Neural progenitor cell (in vitro differentiated cells): ENCODE measurements at regions not wholly inside any gene's neighbourhood (a gene's known extent, or its start where the extent isn't known, plus 50 kb on each side); places are given as distances from the start of the nearest gene placed in this dataset.
"Not testable (repeated sequence)": the region's sequence is repeated elsewhere in the genome, so short reads cannot be mapped to it uniquely, and the experiment has no call there.

ENCODE experiments used
- DNase-seq: peaks from one replicate; pipeline ENCODE4 v3.0.0-alpha.2; 2016; ENCODE audit warnings: low spot score
- H2AFZ ChIP-seq: fragments of 200-600 bp; sonication (generic); replicated peaks from 2 replicates; pipeline ENCODE4 v1.6.1; 2016; ENCODE audit warnings: antibody characterized with exemption
- H3F3A ChIP-seq: fragments of 200-600 bp; sonication (generic); 2 replicates; pipeline ENCODE4 v1.6.1; 2016; ENCODE audit warnings: antibody characterized with exemption, low read depth
- H3K27ac ChIP-seq: fragments of 200-600 bp; sonication (generic); 2 replicates; pipeline ENCODE4 v1.5.1; 2016; ENCODE audit warnings: mild to moderate bottlenecking
- H3K27me3 ChIP-seq: fragments of 200-600 bp; sonication (generic); 2 replicates; pipeline ENCODE4 v1.6.1; 2016; ENCODE audit warnings: mild to moderate bottlenecking, moderate library complexity
- H3K36me3 ChIP-seq: fragments of 200-600 bp; sonication (generic); 2 replicates; pipeline ENCODE4 v1.5.1; 2016
- H3K4me1 ChIP-seq: fragments of 200-600 bp; sonication (generic); 2 replicates; pipeline ENCODE4 v1.6.1; 2016; ENCODE audit warnings: mixed run types
- H3K4me2 ChIP-seq: fragments of 200-600 bp; sonication (generic); 2 replicates; pipeline ENCODE4 v1.6.1; 2016
- H3K4me3 ChIP-seq: fragments of 200-600 bp; sonication (generic); 2 replicates; pipeline ENCODE4 v1.5.1; 2016
- H3K79me2 ChIP-seq: fragments of 200-600 bp; sonication (generic); 2 replicates; pipeline ENCODE4 v1.6.1; 2016; ENCODE audit warnings: low read depth
- H3K9ac ChIP-seq: fragments of 200-600 bp; sonication (generic); 2 replicates; pipeline ENCODE4 v1.6.1; 2016
- H3K9me3 ChIP-seq: fragments of 200-600 bp; sonication (generic); 2 replicates; pipeline ENCODE4 v1.5.1; 2016; ENCODE audit warnings: low read depth
- H4K20me1 ChIP-seq: fragments of 200-600 bp; sonication (generic); 2 replicates; pipeline ENCODE4 v1.6.1; 2016; ENCODE audit warnings: low read depth
- H3K27ac Mint-ChIP-seq: 3 replicates; pipeline ENCODE4 v1.8.0; 2021; ENCODE audit warnings: mixed read lengths
- H3K27me3 Mint-ChIP-seq: 2 replicates; pipeline ENCODE4 v1.8.0; 2022; ENCODE audit warnings: low read depth, mild to moderate bottlenecking, inconsistent platforms, moderate library complexity, mixed read lengths; ENCODE audit not compliant: insufficient read depth
- H3K36me3 Mint-ChIP-seq: 3 replicates; pipeline ENCODE4 v1.8.0; 2021; ENCODE audit warnings: mixed read lengths
- H3K4me1 Mint-ChIP-seq: 3 replicates; pipeline ENCODE4 v1.8.0; 2021; ENCODE audit warnings: mixed read lengths
- H3K4me3 Mint-ChIP-seq: 3 replicates; pipeline ENCODE4 v1.8.0; 2021; ENCODE audit warnings: mild to moderate bottlenecking, moderate library complexity, mixed read lengths
- H3K9me3 Mint-ChIP-seq: 3 replicates; pipeline ENCODE4 v1.8.0; 2020; ENCODE audit warnings: mixed read lengths
- EZH2 ChIP-seq: fragments of 200-600 bp; sonication (generic); IDR thresholded peaks from 2 replicates; pipeline ENCODE4 v1.6.1; 2017; ENCODE audit warnings: antibody characterized with exemption, mild to moderate bottlenecking, moderate library complexity
- EZH2phosphoT487 ChIP-seq: fragments of 200-600 bp; sonication (generic); IDR thresholded peaks from 2 replicates; pipeline ENCODE4 v1.6.1; 2017; ENCODE audit warnings: antibody characterized with exemption
- TF ChIP-seq, protein P1 (sequence below): fragments of 200-600 bp; sonication (generic); IDR thresholded peaks from 2 replicates; pipeline ENCODE4 v1.5.1; 2017; ENCODE audit warnings: antibody characterized with exemption, mild to moderate bottlenecking

DNA sequence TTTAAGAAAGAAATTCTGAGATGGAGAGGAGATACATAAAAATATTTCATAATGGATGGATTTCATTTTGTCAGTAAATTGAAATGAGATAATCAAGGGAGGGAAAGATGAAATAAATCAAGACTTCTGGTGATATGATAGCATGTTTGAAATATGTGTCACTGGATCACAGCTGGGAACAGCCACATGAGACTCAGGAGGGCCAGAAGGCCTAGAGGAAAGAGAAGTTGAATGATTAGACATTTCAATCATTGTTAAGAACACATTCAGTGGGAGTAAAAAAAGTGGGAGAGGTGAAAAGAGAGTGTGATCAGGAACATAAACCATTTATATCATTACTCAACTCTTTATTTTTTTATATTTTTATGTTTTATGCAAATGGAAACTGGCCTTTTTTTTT, 933.4 kb downstream of the KCNJ2 start:
- no peaks in the 10 kb centered on the region for H3K79me2 ChIP-seq
- peaks cover 3% of the 10 kb centered on the region for H3K27me3 Mint-ChIP-seq
- TF ChIP-seq EZH2phosphoT487 (no peak), EZH2 (no peak)
- H4K20me1 ChIP-seq = no peaks in the 10 kb centered on the region
- H3K9me3 Mint-ChIP-seq = peaks cover 15% of the 10 kb centered on the region
- H3K27me3 ChIP-seq = no peaks in the 10 kb centered on the region
- no peak overlapping the region for H3K27ac Mint-ChIP-seq
- no peak overlapping the region for H2AFZ ChIP-seq
- H3K4me1 Mint-ChIP-seq = peaks cover 17% of the 10 kb centered on the region
- H3K4me3 ChIP-seq = no peak overlapping the region
- H3K9me3 ChIP-seq = no peaks in the 10 kb centered on the region
- DNase-seq = no peak
- H3K9ac ChIP-seq = no peak overlapping the region
- peaks cover 16% of the 10 kb centered on the region for H3K4me1 ChIP-seq
- H3K27ac ChIP-seq = no peak overlapping the region
- H3K4me3 Mint-ChIP-seq = no peak overlapping the region
- no peaks in the 10 kb centered on the region for H3F3A ChIP-seq
- H3K4me2 ChIP-seq = no peak overlapping the region
- peaks cover 4% of the 10 kb centered on the region for H3K36me3 Mint-ChIP-seq
- H3K36me3 ChIP-seq = no peaks in the 10 kb centered on the region

DNA sequence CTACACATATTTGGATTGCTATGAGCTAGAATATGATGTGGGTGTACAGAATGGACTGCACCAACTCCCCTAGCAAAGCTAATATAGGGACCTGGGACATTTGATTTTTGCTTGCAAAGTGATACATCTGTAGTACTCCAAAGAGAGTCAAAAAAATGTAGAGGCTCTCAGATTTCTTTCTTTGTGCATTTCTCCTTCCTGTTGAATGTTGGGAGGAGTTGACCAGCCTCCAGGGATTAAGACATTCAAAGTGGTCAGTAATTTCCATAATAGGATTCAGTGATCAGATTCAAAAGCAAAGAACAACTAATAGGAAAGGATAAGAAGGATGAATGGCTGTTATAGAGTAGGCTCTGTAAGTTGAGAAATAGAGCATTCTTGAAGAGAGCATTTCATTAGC, 934.9 kb downstream of the KCNJ2 start:
- no peak overlapping the region for H2AFZ ChIP-seq
- Mint-ChIP-seq H3K9me3 (peaks cover 15% of the 10 kb centered on the region), H3K27ac (no peak overlapping the region), H3K27me3 (peaks cover 3% of the 10 kb centered on the region), H3K4me1 (peaks cover 17% of the 10 kb centered on the region), H3K36me3 (peaks cover 4% of the 10 kb centered on the region), H3K4me3 (no peak overlapping the region)
- H3K4me2 ChIP-seq = peak overlapping the region; percentile 58
- no peaks in the 10 kb centered on the region for H3F3A ChIP-seq
- H3K9me3 ChIP-seq = no peaks in the 10 kb centered on the region
- H3K79me2 ChIP-seq = no peaks in the 10 kb centered on the region
- peaks cover 16% of the 10 kb centered on the region for H3K4me1 ChIP-seq
- no peak overlapping the region for H3K9ac ChIP-seq
- no peaks in the 10 kb centered on the region for H4K20me1 ChIP-seq
- TF ChIP-seq EZH2phosphoT487 (no peak), EZH2 (no peak)
- TF ChIP-seq, protein P1, sequence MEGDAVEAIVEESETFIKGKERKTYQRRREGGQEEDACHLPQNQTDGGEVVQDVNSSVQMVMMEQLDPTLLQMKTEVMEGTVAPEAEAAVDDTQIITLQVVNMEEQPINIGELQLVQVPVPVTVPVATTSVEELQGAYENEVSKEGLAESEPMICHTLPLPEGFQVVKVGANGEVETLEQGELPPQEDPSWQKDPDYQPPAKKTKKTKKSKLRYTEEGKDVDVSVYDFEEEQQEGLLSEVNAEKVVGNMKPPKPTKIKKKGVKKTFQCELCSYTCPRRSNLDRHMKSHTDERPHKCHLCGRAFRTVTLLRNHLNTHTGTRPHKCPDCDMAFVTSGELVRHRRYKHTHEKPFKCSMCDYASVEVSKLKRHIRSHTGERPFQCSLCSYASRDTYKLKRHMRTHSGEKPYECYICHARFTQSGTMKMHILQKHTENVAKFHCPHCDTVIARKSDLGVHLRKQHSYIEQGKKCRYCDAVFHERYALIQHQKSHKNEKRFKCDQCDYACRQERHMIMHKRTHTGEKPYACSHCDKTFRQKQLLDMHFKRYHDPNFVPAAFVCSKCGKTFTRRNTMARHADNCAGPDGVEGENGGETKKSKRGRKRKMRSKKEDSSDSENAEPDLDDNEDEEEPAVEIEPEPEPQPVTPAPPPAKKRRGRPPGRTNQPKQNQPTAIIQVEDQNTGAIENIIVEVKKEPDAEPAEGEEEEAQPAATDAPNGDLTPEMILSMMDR = no peak
- no peak overlapping the region for H3K27ac ChIP-seq
- peak; percentile 25 for DNase-seq
- no peaks in the 10 kb centered on the region for H3K27me3 ChIP-seq
- H3K4me3 ChIP-seq = peak overlapping the region; percentile 4
- no peaks in the 10 kb centered on the region for H3K36me3 ChIP-seq

DNA sequence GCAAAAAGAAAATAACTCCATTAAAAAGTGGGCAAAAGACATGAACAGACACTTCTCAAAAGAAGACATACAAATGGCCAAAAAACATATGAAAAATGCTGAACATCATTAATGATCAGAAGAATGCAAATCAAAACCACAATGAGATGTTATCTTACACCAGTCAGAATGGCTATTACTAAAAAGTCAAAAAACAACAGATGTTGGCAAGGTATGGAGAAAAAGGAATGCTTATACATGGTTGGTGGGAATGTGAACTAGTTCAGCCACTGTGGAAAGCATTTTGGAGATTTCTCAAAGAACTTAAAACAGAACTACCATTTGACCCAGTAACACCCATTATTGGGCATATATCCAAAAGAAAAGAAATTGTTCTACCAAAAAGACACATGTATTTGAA, 936.7 kb downstream of the KCNJ2 start:
- peaks cover 13% of the 10 kb centered on the region for H3K9me3 Mint-ChIP-seq
- not testable (repeated sequence) for H3K9ac ChIP-seq, H3K27me3 Mint-ChIP-seq, H3K4me3 ChIP-seq, H4K20me1 ChIP-seq, H3K36me3 ChIP-seq, H3K27ac ChIP-seq, H3K4me2 ChIP-seq, H3F3A ChIP-seq, H3K36me3 Mint-ChIP-seq, H2AFZ ChIP-seq, H3K4me3 Mint-ChIP-seq, H3K27ac Mint-ChIP-seq, H3K27me3 ChIP-seq, H3K9me3 ChIP-seq, DNase-seq, H3K79me2 ChIP-seq
- peaks cover 26% of the 10 kb centered on the region for H3K4me1 ChIP-seq
- H3K4me1 Mint-ChIP-seq = peaks cover 17% of the 10 kb centered on the region

DNA sequence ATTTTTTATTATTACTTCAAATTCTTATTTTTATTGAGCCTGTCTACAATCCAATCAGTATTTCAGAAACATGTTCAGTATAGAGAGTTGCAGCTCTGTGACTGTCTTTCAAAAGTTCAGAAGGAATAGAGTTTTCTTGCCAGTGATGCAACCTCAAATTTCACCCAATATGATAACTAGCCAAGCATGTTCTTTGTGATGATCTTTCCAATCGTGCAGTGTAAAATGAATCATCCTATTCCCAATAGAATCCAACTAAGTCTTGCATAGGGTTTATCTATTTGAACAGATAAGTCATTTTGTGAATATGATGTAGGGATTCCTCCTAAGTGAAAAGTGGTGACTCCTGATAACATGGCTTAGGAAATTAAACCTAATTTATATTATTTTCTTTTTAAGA, 937.8 kb downstream of the KCNJ2 start:
- no peak overlapping the region for H3K27ac Mint-ChIP-seq

More for the DNA sequence above, 937.8 kb downstream of the KCNJ2 start:
- Histone ChIP-seq H2AFZ (no peak overlapping the region), H4K20me1 (no peaks in the 10 kb centered on the region), H3K36me3 (no peaks in the 10 kb centered on the region), H3K9me3 (no peaks in the 10 kb centered on the region), H3K9ac (no peak overlapping the region), H3K27me3 (no peaks in the 10 kb centered on the region), H3K27ac (no peak overlapping the region), H3K4me3 (no peak overlapping the region), H3K79me2 (no peaks in the 10 kb centered on the region), H3F3A (no peaks in the 10 kb centered on the region), H3K4me1 (peaks cover 26% of the 10 kb centered on the region), H3K4me2 (no peak overlapping the region)
- no peaks in the 10 kb centered on the region for H3K27me3 Mint-ChIP-seq
- H3K9me3 Mint-ChIP-seq = peaks cover 8% of the 10 kb centered on the region
- peaks cover 2% of the 10 kb centered on the region for H3K36me3 Mint-ChIP-seq
- peaks cover 17% of the 10 kb centered on the region for H3K4me1 Mint-ChIP-seq
- TF ChIP-seq, protein P1 = no peak
- TF ChIP-seq EZH2phosphoT487 (no peak), EZH2 (no peak)
- no peak for DNase-seq
- H3K4me3 Mint-ChIP-seq = no peak overlapping the region
